GM12873 (cell line): ENCODE measurements at regions not wholly inside any gene's neighbourhood (a gene's known extent, or its start where the extent isn't known, plus 50 kb on each side); places are given as distances from the start of the nearest gene placed in this dataset.

Experiments
- CTCF ChIP-seq: IDR thresholded peaks from 2 replicates; pipeline ENCODE4 v1.5.1; 2012; ENCODE audit warnings: low read depth, mild to moderate bottlenecking, moderate library complexity, low read length, control low read depth; ENCODE audit not compliant: insufficient read depth; ENCODE audit errors: missing control alignments

GRCh38 chr18:59052965-59053820, 86.5 kb upstream of the SEC11C start:
- TF ChIP-seq CTCF: no peak

- TF ChIP-seq CTCF: no peak
Measured at GRCh38 chr18:59054496-59055287, 85.0 kb upstream of the SEC11C start.

GRCh38 chr18:59055345-59056032, 84.2 kb upstream of the SEC11C start:
- TF ChIP-seq CTCF: no peak

GRCh38 chr18:59056706-59057492, 82.8 kb upstream of the SEC11C start:
- peak; percentile 83 for TF ChIP-seq CTCF

GRCh38 chr18:59057493-59057795, 82.2 kb upstream of the SEC11C start:
- no peak for TF ChIP-seq CTCF

- no peak for TF ChIP-seq CTCF
Measured at GRCh38 chr18:59057969-59058368, 81.7 kb upstream of the SEC11C start.
